MCF 10A (cell line): ENCODE measurements at regions not wholly inside any gene's neighbourhood (a gene's known extent, or its start where the extent isn't known, plus 50 kb on each side); places are given as distances from the start of the nearest gene placed in this dataset.

Source experiments
- BruUV-seq: library from RNA; stranded (reverse); fragments of 400-500 nt; replicated peaks from 2 replicates; lab custom pipeline; 2021; lab: Mats Ljungman, UMichigan
- CTCF ChIA-PET: fragments of 300-600 bp; sonication (Branson Sonifier 250); formaldehyde crosslinking; extraction: SDS; loops from one replicate; lab custom pipeline; 2021; ENCODE audit warnings: antibody characterized with exemption, inconsistent platforms; lab: Yijun Ruan, JAX
- POLR2A ChIA-PET: fragments of 300-600, 350-650 bp; sonication (Branson Sonifier 250); formaldehyde crosslinking; extraction: SDS; loops from one replicate; lab custom pipeline; 2020; ENCODE audit warnings: antibody characterized with exemption, inconsistent platforms; lab: Yijun Ruan, JAX
- DNase-seq: peaks from one replicate; pipeline ENCODE4 v3.0.0-alpha.2; 2018; ENCODE audit not compliant: unreplicated experiment
- H3K27ac Mint-ChIP-seq: one replicate; pipeline ENCODE4 v1.8.0; 2022; ENCODE audit warnings: mild to moderate bottlenecking, low read depth, mixed read lengths; ENCODE audit not compliant: unreplicated experiment
- H3K27me3 Mint-ChIP-seq: one replicate; pipeline ENCODE4 v1.8.0; 2022; ENCODE audit warnings: mixed read lengths; ENCODE audit not compliant: insufficient read depth, unreplicated experiment
- H3K36me3 Mint-ChIP-seq: one replicate; pipeline ENCODE4 v1.8.0; 2022; ENCODE audit warnings: mild to moderate bottlenecking, moderate library complexity, mixed read lengths; ENCODE audit not compliant: insufficient read depth, unreplicated experiment
- H3K4me1 Mint-ChIP-seq: one replicate; pipeline ENCODE4 v1.8.0; 2022; ENCODE audit warnings: mixed read lengths; ENCODE audit not compliant: insufficient read depth, unreplicated experiment
- H3K4me3 Mint-ChIP-seq: one replicate; pipeline ENCODE4 v1.8.0; 2022; ENCODE audit warnings: mild to moderate bottlenecking, moderate library complexity, mixed read lengths; ENCODE audit not compliant: unreplicated experiment
- H3K9me3 Mint-ChIP-seq: one replicate; pipeline ENCODE4 v1.8.0; 2022; ENCODE audit warnings: mixed read lengths; ENCODE audit not compliant: unreplicated experiment
- CTCF ChIP-seq: fragments of 200-600 bp; IDR thresholded peaks from one replicate; pipeline ENCODE4 v1.8.0; 2022; ENCODE audit warnings: antibody characterized with exemption, mild to moderate bottlenecking; ENCODE audit not compliant: unreplicated experiment
- intact Hi-C: fragments of 100-400 bp; cut with micrococcal nuclease; formaldehyde crosslinking; loops from 2 replicates; pipeline ENCODE4 v1.14.1; 2022

GRCh38 chr12:124451637-124452243 lies 115.7 kb downstream of the NCOR2 start:
- no peaks in the 10 kb centered on the region for H3K27me3 Mint-ChIP-seq
- BruUV-seq: no TSS peak
- DNase-seq: no peak
- intact Hi-C loops: no loop called here
- ChIA-PET POLR2A (no interaction called here), CTCF (no interaction called here)
- H3K36me3 Mint-ChIP-seq: peaks cover 9% of the 10 kb centered on the region
- no peak overlapping the region for H3K4me3 Mint-ChIP-seq
- H3K4me1 Mint-ChIP-seq: peaks cover 4% of the 10 kb centered on the region
- no peak for TF ChIP-seq CTCF
- H3K9me3 Mint-ChIP-seq: no peaks in the 10 kb centered on the region
- no peak overlapping the region for H3K27ac Mint-ChIP-seq

- intact Hi-C loops: no loop called here
- Mint-ChIP-seq H3K4me1 (peaks cover 4% of the 10 kb centered on the region), H3K9me3 (no peaks in the 10 kb centered on the region), H3K27me3 (no peaks in the 10 kb centered on the region), H3K4me3 (no peak overlapping the region), H3K36me3 (peaks cover 15% of the 10 kb centered on the region), H3K27ac (no peak overlapping the region)
- POLR2A ChIA-PET: no interaction called here
- CTCF ChIA-PET: no interaction called here
- no peak for TF ChIP-seq CTCF
- no peak for DNase-seq
- BruUV-seq: no TSS peak
These were observed 116.4 kb downstream of the NCOR2 start for GRCh38 chr12:124451016-124451415.

GRCh38 chr12:124450376-124450750 lies 117.0 kb downstream of the NCOR2 start:
- peaks cover 4% of the 10 kb centered on the region for H3K4me1 Mint-ChIP-seq
- no peaks in the 10 kb centered on the region for H3K9me3 Mint-ChIP-seq
- H3K27ac Mint-ChIP-seq: no peak overlapping the region
- no peak overlapping the region for H3K4me3 Mint-ChIP-seq
- intact Hi-C loops: no loop called here
- POLR2A ChIA-PET: no interaction called here
- TF ChIP-seq CTCF: no peak
- H3K36me3 Mint-ChIP-seq: peaks cover 20% of the 10 kb centered on the region
- H3K27me3 Mint-ChIP-seq: no peaks in the 10 kb centered on the region
- no TSS peak for BruUV-seq
- DNase-seq: no peak
- CTCF ChIA-PET: interaction anchor here (0.5 kb wide), 1 partner anchor 75 kb away, joined by 4 read pairs; no protein-coding TSS in a partner anchor

- Mint-ChIP-seq H3K4me3 (no peak overlapping the region), H3K27me3 (no peaks in the 10 kb centered on the region), H3K27ac (no peak overlapping the region), H3K9me3 (no peaks in the 10 kb centered on the region), H3K4me1 (peaks cover 4% of the 10 kb centered on the region), H3K36me3 (peaks cover 23% of the 10 kb centered on the region)
- ChIA-PET POLR2A (no interaction called here), CTCF (interaction anchor here (0.5 kb wide), 1 partner anchor 75 kb away, joined by 4 read pairs; no protein-coding TSS in a partner anchor)
- no peak for DNase-seq
- no TSS peak for BruUV-seq
- intact Hi-C loops: no loop called here
- no peak for TF ChIP-seq CTCF
These were observed 117.6 kb downstream of the NCOR2 start for GRCh38 chr12:124449623-124450375.
